AG08396 (cell line): ENCODE measurements at regions not wholly inside any gene's neighbourhood (a gene's known extent, or its start where the extent isn't known, plus 50 kb on each side); places are given as distances from the start of the nearest gene placed in this dataset.

ENCODE experiments used
- DNase-seq: peaks from one replicate; pipeline ENCODE4 v3.0.0; 2012; ENCODE audit warnings: low spot score, mixed read lengths

DNA sequence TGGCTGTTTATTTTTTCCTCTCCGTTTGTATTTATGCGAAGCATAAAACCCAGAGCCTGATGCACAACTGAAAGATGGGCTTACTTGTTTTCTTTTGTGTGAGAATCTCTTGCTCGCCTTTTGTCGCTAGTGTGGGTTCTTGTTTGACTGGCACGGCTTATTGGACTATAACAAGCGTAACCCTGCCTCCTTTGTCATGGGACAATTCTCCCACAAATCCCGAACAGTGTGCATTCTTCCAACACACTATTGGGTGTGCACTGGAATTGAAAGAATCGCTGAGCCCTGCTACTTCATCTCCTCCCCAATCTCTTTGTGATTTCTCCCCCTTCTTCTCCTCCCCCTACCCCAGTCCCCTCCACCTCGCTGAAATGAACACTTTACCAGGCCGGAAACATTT is 110.8 kb downstream of the ZIC5 start:
- no peak for DNase-seq

DNA sequence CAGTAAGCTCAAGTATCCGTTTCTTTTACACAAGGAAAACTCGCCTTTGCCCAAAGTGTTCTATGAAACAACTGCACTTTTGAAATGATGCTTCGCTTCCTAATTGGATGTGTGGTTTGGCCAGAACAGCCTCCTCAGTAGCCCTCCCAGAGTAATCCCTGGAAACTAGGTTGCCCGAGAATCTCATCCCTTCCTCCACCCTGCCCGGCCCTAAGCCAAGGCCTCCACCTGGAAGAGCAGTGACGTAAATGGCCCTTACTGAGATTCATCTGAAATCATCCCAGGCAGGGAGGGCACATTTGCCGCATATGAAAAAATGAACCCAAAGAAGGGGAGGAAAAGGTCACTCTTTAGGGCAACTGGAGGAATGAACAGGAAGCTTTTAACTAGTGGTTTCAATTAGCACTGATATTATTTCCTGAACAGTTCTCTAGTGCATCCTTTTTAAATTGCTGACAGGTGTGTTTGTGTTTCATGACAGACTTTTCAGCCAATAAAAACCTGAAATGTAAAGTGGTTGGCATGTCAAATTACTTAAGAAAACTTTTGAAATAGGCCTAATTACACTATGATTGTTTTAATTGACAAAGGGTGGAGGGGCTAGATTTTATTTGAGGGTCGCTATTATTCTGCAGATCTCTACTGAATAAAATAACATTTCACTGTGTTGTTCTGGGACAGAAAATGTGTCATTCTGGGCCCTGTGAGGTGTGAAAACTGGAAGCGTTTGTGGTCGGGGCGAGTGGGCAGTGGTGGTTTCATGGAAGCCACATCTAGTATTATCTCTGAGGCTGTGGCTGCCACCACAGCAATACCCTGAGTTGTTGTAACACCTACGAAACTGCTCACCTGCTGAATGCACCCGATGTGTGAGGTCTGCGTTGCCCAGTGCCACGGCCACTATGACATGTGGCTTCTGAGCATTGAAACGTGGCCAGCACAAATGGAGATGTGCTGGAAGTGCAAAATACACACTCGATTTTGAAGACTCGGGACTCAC is 112.1 kb downstream of the ZIC5 start:
- DNase-seq, result no peak

DNA sequence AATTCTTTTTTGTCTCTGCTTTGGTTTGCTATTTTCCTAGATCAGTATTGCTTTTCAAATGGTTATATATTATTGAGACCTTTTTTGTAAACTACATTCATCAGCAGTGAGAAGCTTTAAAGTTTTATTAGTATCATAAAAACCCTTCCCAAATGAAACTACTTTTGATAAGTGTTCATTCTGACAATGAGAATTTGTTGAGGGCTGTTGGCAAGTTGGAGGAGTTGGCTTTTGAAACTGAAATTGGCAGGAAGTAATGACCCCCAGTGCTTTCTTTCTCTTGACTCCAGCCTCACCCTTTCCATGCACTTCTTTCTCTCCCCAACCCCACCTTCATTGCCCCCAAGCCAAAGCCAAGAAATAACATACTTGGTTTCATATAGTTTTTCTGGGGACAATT is 113.8 kb downstream of the ZIC5 start:
- DNase-seq, result no peak

DNA sequence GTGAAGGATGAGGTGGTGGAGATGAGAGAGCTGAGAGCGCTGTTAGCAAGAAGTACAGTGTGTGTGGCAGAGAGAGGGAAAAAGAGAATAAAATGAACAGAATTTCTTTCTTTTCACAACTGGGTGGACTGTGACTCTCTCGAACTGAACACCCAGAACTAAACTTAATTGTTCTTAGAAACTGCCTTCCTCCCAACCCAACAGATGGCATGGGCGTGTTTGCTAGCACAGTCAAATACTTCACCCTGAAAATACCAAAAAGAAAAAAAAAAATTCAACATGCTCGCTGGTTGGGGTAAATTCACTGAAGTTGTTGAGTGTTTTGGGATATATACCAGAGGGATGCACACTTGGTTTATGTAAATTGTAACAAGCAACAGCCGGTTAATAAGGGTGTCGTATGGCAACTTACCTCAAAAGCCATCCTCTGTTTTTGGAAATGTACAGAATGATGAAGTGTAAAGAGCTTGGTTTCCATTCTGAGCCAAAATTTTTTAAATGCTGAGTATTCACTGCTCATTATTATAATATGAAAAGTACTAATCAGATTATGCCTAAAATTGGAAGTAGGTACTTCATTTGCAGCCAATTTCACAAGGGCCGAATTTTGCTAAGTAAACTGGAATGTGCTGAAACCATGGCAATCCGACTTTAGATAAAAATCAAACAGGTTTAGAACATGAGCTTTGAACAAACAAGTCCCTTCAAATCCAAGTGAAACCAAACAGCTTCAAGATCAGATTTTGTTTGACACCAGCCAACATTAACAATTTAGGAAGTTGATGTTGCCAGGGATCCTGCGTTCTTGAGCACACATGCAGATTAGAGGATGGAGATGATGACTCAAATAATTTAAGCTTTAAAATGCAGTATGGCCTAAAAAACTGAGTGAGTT is 115.8 kb downstream of the ZIC5 start:
- DNase-seq, result no peak

DNA sequence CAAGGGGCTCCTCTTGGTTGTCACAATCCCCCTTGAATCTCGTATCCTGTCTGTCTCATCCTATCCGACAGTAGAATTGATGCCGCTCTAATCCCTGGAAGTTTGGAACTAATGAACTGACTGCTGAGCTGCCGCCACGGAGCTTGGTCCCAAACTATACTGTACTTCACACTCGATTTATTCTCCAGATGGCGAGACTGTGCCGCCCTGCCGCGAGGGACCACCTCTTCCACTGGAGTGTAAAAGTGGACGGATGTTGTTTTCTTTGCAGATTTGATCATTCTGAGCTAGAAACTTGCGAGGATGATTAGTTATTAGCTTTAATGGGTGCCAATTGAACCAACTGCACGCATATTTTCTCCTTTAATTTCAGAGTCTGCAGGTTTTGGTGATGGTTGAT is 117.2 kb downstream of the ZIC5 start:
- no peak for DNase-seq

DNA sequence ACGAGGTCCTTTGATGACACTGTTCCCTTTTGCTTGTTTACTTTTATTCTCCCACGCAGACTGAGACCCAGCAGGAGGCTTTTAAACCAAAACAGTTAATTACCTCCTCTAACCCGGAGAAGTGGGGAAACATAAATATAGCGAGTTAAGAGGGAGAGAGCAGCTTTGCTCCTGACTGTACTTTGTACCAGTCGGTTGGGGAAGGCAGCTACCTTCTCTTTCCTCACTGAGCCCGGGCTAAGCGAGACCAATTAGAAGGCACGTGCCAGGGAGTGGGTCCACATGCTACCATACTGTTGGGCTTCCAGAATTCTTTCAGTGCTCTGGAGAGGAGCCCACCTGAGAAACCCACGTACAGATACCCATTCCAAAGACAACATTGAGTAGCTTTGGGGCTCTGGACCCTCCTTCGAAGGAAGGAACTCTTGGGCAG is 124.2 kb downstream of the ZIC5 start:
- DNase-seq, result no peak

DNA sequence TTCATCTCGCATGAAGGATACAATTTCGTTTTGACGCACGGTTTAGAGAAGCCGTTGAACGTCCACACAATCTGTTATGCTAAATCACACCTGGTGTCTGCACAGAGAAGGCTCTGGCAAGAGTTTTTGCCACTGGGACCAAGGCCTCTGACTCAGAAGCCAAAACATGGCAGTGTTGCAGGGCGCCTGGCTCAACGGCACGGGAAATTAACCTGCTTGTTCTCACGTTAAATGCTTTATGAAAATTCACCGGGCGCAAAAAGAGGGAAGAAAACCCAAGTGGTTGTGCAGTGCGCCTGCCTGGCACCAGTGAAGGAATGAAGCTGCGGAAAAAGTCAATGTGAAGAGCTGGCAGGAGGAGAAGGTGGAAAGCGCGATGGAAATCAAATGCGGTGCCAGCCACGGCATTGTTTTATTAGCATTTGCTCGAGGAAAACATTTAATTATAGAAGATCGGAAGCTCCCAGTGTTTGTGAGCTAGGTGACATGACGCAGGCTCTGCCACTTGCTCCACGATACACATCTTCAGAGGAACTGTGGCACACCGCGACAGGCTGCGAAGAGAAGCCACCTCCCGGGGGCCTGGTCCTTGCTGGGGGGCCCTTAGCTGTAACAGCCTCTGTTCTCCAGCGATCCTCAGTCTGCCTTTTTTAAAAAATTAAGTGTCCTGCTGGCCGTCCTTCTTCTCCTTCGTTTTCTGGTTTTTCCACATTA is 126.2 kb downstream of the ZIC5 start:
- DNase-seq, result no peak

DNA sequence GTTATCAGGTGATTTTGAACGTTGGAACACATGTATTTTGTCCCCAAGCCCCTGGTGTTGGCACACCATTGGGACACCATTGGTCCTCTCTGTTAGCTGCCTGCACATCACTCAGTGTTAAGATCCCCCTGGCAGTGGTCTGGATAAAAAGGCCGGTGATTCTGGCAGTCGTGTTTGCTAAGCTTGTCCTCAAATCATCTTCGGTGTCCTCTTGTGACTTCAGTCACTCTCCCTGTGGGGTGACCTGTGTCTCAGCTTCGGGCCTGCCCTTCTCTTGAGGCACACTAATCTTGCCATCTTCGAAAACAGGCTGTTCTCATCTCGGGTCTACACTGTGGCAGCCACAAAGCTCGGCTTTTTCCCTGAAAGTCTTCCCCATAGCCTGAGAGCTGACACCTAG is 127.1 kb downstream of the ZIC5 start:
- DNase-seq, result no peak

DNA sequence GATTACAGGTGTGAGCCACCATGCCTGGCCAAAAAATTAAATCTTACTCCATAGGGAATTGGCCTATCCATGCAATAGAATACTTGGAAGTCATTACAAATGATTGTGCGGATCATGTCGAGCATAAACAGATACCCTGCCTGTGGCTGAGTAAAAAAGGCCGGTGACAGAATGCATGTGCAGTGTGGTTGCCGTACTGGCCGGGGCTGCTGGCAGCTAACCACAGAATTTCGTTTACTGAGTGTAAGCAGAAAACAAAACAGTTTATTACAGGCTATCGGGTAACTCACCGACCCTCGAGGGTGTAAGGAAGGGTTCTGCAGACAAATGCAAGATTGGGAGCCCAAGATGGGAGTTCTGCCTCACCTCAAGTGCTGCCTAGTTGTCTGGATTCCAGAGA is 127.7 kb downstream of the ZIC5 start:
- no peak for DNase-seq

DNA sequence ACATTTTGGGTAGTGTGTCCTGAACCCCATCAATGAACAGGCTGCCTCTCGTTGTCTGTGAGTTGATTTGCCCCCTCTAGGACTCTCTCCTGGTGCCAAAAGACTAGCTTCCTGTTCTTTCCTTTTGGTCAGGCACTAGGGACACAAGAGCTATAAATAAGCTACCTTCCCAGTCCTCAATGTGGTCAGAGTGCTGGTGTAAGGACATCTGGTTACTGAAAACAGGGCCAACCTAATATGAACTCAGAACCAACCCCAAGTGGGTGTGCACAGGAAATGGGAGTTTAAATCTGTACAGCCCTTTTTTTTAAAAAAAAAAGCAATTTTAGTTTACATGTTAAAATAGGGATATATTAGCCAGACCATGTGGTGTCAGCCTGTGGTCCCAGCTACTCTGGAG is 129.2 kb downstream of the ZIC5 start:
- no peak for DNase-seq

DNA sequence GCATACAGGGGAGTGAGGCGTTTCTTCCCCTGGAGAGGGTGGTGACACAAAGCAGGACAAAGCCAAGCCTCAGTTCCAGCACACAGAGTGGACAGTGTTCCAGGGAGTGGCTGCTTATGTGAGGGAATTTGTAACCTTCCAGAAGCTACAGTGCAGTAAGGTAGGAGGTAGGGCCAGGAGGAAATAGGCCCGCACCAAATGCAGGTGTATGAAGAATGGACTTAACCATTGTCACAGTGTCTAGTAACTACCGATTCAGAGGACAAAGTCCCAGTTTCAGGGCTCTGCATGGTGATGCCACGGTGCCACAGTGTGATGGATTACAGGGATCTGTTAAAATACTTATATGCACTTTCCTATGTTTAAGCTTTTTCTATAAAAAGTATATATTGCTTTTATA is 135.3 kb downstream of the ZIC5 start:
- DNase-seq, result no peak

DNA sequence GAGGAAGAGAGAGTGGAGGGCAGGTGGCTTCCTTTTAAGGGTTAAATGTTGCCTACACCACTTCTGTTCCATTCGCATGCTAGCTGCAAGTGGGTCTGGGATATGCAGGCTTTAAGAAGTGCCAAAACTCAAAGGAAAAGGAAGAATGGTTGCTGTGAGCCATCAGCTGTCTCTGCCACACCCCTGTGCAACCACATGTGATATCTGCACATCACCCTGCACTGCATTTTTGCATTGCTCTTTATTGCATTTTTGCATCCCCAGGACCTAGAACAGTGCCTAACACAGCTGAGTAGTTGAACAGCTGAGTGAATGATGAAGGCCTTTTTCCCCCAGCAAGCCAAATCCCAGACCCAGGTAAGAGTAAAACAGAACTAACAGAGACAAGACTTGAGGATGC is 136.1 kb downstream of the ZIC5 start:
- no peak for DNase-seq

DNA sequence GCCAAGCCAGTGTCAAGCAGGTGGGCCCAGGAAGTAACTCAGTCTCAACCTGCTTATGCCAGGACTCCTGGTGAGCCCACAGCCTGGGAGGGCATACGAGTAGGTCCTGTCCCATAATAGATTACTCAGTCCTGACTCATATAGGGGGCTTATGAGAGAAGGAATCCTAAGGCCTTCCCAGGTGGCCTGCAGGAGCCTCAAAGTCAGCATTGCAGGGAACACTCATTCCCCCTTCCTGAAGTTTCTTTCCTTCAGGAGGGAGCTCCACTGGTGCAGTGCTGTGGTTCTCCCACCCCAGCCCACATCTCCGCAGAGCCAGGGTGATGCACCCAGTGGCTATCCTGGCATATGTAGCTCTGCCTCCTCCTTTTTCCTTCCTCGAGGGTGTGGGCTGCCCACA is 137.3 kb downstream of the ZIC5 start:
- no peak for DNase-seq

DNA sequence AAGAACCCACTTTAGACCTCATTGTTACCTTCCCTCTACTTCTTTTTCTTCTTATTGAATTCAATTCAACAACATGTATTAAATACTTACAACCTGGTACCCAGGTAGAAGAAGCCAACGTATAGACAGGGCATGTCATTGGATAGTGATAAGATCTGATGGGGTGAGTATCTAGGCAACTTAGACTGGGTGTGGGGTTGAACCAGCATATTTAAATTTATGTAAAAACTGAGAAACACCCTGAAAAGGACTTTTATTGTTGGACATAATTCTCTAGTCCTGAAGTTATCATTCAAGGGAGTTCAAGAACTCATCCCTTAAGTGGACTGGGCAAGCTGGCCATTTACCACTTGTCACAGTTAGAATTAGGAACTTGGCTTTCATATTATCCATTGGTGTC is 139.2 kb downstream of the ZIC5 start:
- no peak for DNase-seq

DNA sequence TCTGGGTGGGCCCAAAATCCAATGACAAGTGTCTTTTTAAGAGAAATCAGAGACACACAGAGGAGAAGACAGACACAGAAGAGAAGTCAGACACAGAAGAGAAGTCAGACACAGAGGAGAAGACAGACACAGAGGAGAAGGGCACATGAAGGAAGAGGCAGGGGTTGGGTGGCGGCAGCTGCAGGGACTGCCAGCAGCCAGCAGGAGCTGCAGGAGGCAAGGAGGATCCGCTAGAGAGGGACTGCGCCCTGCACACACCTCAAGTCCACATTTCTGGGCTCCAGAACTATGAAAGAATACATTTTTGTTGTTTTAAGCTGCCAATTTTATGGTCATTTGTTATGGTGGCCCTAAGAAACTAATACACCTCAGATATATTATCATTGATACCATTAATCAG is 140.6 kb downstream of the ZIC5 start:
- no peak for DNase-seq

DNA sequence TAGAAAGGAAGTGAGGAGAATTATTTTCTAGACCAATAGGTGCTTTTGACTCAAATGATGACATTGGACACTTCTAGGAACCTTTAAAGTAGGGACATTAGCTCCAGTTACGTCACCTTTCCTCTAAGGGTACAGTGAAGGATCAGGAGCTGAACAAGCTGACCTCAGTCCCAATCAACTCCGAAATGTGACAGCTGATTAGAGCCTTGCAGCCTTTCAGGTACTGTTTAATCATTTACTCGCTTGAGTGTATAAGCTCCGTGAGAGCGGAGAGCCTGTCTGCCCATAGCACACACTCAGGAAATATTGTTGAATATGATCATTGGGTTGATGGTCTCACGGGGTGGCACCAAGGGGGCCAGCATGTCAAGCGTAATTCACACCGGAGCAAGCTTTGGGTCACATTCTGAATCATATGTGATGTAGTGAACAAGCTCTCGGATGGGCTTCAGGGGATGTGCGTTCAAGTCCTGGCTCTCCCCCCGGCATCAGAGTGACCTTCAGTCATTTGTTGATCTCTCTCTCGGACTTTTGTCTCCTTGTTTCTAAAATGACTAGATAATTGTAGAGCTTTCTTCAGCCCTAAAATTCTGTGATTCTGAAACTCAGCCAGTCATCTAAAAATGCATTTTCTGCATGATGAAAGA is 141.9 kb downstream of the ZIC5 start:
- DNase-seq, result no peak

DNA sequence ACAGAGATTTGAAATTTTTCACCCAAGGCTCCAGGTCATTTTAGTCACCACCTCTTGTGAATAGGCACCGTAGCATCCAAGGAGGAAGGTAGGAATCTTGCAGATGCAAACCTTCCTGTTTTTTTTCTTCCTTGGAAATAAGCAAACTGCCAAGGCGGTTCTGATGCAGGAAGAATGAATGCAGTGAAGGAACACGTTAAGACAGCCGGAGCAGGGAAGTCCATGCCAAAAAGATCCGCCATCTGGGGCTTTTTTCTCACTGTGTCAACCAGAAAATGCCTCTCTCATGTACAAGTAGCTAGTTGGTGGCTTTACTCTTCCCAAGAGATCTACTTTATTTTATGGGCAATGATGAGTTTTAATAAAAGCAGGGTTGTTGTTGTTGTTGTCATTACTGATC is 142.4 kb downstream of the ZIC5 start:
- no peak for DNase-seq

DNA sequence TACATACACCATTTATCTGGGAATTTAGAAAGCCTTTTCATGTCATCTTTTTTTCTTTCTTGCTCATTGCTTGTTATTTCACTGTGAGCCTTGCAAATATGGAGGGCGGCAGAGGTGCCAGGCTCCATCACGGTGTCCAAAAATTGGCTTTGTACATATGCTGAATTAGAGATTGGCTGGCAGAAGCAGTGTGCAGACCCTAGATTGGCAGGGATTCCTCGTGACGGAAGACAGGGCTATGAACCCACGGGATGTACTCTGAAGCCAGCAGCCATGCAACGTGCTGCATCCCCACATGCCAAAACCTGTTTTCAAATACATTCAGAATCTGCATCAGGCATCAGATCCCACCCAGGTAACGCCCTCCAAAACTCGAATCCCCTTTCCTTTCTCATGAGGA is 142.8 kb downstream of the ZIC5 start:
- DNase-seq, result no peak

DNA sequence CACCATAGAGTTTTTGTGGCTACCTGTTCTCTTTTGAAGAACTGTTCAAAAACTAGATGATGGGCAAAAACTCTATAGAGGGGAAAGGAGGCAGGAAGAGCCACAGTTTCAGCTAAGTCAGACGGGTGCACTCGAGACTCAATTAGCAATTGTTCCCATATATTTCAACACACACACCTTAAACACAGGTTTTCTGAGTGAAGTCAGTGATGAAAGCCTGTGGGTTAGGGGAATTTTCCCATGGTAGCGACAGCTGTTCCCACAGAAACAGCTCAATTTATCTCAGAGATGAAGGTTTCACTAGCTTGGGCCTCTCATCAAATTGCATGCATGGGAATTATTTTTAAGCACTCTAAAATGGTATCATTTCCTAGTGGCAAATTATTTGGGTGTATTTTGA is 143.4 kb downstream of the ZIC5 start:
- no peak for DNase-seq

DNA sequence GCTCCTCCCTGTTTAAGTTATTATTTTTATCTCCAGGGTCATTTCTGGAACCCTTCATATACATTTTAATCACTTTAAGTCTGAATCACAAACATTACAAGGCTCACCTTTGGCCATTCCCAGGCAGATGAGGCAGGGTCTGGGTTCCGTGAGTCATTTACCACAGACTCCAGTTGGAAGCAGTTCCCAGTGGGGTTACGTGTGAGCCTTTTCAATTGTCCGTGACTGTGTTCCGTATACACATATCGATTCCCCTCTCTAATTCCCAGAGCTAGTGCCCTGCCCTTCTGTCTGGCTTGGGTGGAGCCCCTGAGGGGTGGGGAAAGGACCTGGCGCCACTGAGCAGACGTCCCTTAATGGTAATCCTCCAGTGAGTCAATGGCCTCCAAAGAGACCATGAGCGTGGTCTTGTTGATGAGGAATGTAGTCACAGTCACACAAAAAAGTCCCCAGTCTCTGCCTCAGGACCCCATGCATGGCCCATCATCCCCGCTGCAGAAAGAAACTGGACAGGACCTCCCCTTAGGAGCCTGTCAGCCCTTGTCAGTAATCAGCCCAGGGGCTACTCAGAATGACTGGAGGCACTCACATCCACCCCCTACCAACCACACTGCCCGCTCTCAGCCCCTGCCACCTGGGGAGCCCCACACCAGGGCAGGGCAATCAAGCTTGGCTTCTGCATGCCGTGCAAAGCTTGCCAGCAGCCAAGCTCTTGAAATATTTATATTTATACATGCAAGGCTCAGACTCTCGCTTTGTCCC is 144.4 kb downstream of the ZIC5 start:
- no peak for DNase-seq

DNA sequence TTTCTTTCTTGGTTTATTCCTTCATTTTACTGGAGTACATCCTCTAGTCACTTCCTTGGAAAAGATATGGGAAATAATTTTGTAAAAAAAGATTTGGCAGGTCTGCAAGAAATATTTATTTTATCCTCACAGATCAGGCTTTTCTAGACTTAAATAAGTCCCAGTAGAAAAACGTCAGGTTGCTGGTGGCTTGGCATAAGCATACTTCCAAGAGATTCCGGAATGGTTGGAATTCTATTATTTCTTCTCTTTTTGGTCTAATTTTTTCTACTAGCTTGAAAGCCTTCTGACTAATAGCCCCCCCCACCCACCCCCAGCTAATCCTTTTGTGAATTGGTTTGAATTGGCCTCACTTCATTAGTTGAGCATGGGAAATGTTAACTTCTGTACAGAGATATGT is 147.6 kb downstream of the ZIC5 start:
- DNase-seq, result no peak
